GM21528 (cell line): ENCODE measurements at regions not wholly inside any gene's neighbourhood (a gene's known extent, or its start where the extent isn't known, plus 50 kb on each side); places are given as distances from the start of the nearest gene placed in this dataset.

ENCODE experiments used
- ATAC-seq: cut with Tn5 transposase; IDR thresholded peaks from one replicate; pipeline ENCODE4 v1.9.1; 2021; ENCODE audit warnings: mild to moderate bottlenecking, moderate library complexity; ENCODE audit not compliant: unreplicated experiment, low FRiP score

DNA sequence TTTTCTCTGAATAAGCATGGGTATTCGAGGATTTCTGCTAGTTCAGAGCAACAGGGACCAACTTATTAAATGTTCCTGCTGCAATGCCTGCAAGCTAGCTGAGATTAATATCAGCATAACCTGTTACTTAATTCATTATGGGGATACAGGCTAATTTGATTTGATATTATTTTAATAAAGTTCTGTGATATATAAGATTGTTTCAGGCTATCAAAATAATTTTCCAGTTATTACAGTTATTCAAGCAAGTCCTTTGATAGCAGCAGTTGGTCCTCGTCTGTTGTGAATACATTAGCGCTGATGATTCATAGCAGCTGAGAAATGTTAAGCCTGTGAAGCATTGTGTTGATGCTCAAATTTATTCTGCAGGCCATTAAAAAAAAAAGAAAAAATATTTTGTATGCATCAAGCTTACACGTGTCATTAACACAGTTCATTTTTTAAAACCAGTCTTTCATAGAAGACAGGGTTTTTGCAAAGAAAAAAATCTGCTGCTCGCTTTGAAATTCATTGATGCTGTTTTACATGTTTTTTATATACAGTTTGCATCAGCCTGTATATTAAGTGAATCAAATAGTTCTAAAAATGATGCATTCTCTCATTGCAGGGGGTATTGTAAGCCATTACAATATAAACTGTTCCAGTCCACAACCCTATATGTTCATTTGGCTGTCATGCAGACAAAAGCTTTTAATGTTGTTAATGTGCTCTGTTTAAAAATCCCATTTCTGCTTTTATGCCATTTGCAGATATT, 482.5 kb downstream of the BCL11A start:
- no peak for ATAC-seq

DNA sequence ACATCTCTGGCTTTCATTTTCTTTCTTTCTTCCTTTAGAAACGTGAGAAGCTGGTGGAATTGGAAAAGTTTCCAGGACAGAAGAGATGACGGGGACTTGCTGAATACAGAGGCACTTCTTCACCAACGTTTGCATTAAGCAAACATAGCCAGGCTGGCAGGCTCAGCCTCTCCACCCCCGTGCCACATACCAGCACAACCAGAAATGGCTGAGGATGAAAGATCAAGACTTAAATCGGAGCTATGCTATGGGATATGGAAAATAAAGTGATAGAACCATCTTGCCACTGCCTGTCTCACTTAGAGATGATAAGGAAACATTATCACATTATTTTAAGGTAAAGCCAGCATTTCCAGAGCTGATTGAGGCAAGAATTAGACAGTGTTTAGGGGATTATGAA, 483.3 kb downstream of the BCL11A start:
- no peak for ATAC-seq

DNA sequence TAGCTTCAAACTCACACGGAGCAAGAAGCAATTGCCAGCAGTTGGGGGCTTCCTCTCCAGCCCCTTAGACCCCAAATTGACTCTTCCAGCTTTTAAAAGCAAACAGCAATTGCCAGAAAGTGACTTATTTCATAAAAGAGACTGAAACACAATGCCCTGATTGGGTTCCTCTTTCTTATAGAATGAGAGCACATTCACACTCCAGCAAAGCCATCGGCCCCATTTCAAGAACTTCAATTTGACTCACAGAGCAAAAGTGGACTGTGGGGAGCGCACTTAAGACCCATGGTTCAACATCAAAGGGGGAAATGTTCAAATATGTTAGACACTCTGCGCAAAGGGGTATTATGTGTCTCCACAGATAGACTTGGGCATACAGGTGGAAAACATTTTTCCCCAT, 484.7 kb downstream of the BCL11A start:
- ATAC-seq = no peak

DNA sequence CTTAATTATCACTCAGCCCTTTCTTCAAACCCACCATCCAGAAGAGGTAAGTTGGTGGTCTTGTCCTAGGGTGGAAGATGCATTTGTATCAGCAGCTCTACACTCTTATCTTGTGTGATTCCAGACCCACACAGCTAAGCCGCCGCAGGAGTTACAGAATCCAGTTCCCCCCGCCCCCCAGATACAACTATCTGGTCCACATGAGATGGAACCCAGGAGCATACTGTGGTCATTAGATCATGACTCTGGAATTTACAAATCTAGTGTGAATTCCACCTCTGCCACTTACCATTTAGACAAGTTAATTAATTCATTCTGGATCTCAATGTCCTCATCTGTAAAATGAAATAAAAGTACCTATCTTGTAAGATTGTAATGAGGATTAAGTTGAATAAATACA, 486.4 kb downstream of the BCL11A start:
- ATAC-seq = no peak

DNA sequence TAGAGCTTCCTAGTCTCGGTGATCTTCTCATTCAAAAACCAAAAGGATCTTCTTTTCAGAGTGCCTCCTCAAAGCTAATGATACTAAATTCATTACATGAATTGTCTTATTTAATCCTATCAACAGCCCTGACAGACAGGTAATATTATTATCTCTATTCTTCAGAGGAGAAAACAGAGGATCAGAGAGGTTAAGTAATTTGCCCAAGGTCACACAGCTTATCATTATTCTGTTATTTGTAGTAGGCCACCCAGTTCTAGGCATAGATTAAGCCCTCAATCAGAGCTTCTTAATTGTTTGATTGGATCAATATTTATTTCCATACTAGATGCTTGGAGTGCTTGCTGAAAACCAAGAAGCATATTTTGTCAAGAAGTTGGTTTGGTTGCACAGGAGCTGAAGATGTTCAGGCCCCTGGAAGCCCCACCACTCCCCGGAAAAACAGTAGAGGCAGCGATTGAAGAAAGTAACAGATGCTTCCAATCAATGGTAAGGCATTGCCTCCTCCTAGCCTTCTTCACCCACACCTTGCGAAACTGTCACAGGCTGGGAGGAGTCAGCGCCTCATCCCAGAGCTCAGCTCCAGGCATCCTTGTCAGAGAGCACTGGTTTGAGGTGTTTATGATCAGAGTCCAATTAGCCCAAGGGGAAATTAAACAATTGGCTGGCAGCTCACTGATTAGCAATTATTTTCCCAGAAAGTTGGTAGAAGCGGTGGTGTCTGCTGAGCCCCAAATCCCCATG, 487.2 kb downstream of the BCL11A start:
- no peak for ATAC-seq

GRCh38 chr2:60064687-60065389, 488.6 kb downstream of the BCL11A start:
- no peak for ATAC-seq

DNA sequence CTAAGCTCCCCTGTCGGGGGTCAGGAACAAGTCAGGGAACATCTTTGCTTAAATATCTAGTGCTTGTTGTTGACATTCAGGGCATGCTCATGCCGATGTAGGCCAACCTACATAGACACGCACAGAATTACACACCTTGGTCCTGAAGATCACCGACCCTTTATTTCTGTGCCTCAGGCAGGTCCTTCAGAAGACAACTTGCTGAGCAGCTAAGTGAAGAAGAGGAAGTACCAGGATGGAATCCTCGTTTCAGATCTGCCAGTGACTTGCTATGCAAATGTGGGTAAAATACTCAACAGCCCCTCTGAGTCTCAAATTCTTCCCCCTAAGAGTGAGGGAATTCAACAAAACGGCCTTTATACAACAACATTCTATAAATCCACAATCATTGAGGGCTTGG, 494.7 kb downstream of the BCL11A start:
- no peak for ATAC-seq

DNA sequence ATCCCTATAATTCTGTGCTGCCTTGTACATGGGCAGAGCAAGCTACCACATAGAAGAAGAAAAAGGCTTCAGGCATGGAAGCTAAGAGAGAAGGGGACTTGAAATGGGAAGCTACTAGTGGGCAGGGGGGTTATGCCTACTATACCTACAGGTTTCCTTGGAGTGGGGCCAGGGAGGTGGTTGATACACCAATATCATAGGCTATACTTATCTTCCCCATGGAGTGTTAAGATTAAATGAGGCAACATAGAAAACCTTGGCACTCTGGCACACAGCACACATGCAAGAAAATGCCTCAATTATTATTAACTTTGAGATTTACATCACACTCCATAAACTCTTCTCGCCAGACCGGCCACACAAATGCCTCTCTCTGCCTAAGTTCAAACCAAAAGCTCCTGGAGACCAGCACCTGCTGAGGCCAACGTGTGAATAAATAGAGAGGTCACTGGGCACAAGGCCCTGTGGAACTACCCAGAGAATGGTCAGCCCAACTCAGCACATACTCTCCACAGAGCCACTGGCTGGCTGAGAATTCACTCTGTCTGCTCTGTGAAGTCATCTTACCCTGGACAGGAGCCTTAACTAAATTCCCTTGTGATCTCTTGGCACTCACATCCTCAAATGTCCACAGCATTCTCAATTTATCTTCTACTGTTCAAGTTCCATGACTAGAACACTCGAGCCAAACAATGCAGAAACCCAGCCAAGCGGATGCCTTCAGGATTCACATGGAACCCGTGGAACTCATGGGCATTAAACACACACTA, 498.7 kb downstream of the BCL11A start:
- ATAC-seq = no peak

- no peak for ATAC-seq
These were observed 499.7 kb downstream of the BCL11A start for GRCh38 chr2:60053791-60054190.

GRCh38 chr2:60052601-60053000, 500.9 kb downstream of the BCL11A start:
- ATAC-seq = no peak

DNA sequence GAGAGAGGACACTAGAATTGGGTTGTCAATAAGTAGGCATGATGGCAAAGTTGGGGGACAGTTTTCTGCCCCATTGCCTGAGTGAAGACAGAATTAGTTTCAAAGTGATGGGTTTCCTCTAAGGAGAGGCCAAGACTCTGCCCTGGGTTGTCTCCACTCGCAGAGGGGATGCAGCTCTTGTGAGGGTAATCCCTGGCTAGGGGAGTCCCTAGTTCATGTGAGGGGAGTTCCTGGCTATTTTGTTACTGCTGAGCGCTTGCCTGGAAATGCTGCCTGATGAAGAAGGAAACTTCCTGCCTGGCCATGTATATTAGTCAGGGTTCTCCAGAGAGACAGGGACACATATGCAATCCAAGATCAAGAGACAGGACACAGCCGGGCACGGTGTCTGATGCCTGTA, 501.5 kb downstream of the BCL11A start:
- ATAC-seq = no peak

DNA sequence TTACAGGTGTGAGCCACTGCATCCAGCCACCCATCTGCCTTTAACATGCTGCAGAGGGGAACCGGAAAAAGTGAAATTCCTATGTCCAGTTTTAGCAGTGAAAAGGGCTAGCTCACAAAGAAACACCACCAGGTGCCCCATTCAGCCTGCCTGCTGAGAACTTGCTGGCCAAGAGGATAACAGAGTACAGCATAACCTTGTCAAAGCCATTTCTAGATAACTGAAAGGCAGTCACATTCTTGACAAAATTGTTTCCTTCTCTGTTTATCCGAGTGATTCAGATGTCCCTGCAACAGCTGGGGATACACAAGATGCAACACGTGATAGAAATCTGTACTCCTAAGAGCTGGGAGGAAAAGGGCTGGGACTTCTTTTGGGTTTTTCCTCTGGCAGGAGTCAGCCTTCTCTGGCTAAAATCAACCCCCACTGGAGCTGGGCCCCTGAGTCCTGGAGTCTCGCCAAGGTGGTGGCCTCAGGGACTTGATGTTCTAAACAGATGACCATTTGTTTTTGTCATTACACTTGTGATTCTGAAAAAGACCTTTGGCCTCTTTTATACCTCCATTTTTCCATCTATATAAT, 505.4 kb downstream of the BCL11A start:
- ATAC-seq = no peak

DNA sequence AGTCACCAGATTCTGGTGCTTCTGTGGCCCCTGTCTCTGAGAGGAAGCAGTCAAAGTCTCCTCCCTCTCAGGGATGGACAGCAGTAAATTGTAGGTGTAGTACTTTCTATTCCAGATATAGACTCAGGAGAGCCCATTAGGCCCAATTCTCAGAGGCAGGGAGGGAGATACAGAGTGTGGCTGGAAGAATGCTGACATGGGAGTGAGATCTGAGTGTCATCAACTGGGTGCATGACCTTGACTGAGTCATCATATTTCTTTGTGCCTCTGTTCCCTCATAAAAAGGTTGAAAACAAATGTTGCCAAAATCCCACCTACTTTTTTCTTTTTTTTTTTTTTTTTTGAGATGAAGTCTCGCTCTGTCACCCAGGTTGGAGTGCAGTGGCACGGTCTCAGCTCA, 506.1 kb downstream of the BCL11A start:
- ATAC-seq = no peak

GRCh38 chr2:60046529-60046928, 506.9 kb downstream of the BCL11A start:
- no peak for ATAC-seq

GRCh38 chr2:60045456-60045855, 508.0 kb downstream of the BCL11A start:
- ATAC-seq = no peak

DNA sequence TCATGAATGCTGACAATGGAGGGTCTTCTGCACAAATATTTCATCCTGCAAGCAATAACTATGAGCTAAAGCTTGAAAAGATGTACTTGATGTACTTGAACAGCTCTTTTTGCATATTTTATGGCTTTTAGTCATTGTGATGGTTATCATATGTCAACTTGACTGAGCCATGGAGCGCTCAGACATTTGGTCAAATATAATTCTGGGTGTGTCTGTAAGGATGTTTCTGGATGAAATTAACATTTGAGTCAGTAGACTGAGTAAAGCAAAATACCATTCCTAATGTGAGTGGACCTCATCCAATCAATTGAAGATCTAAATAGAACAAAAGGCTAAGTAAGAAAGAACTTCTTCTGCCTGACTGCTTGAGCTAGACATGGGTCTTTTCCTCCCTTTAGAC, 509.0 kb downstream of the BCL11A start:
- no peak for ATAC-seq

- ATAC-seq = no peak
These were observed 511.4 kb downstream of the BCL11A start for GRCh38 chr2:60042023-60042422.

- no peak for ATAC-seq
These were observed 520.1 kb downstream of the BCL11A start for GRCh38 chr2:60033325-60033724.

DNA sequence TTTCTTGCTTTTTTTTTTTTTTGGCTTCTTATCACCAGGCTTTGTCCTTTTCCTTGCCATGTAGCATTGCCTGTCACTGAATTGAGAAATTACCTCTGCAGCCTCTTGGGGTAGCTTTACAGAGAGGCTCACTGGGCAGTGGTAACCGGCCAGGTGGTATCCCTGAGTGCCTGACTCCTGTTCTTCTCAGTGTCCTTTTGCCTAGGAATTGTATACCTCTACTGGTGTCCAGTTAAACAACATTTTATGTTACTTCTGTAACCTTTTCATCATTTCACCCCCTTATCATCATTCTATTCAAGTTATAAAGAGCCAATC, 523.9 kb downstream of the BCL11A start:
- ATAC-seq = no peak

- no peak for ATAC-seq
These were observed 524.4 kb downstream of the BCL11A start for GRCh38 chr2:60028849-60029565.
